HCT116 (cell line): ENCODE measurements at regions not wholly inside any gene's neighbourhood (a gene's known extent, or its start where the extent isn't known, plus 50 kb on each side); places are given as distances from the start of the nearest gene placed in this dataset.

Source experiments
- ATAC-seq: fragments of 200-7000 bp; cut with Tn5 transposase; 2 replicates; pipeline ENCODE4 v1.9.1; 2020; ENCODE audit warnings: mild to moderate bottlenecking, moderate library complexity
- BruUV-seq: library from RNA; stranded (reverse); fragments of 400-500 nt; replicated peaks from 2 replicates; lab custom pipeline; 2021; lab: Mats Ljungman, UMichigan
- CTCF ChIA-PET: fragments of 300-600 bp; sonication (Branson Sonifier 250); formaldehyde crosslinking; loops from one replicate; lab custom pipeline; 2021; ENCODE audit warnings: antibody characterized with exemption; lab: Charles Lee
- POLR2A ChIA-PET: fragments of 300-600, 350-600 bp; sonication (Branson Sonifier 250); formaldehyde crosslinking; loops from one replicate; lab custom pipeline; 2021; ENCODE audit warnings: antibody characterized with exemption; lab: Charles Lee
- RAD21 ChIA-PET, 2 experiments: fragments of 300-600 bp; sonication (Branson Sonifier 250); formaldehyde crosslinking; loops; one replicate each; lab custom pipeline; 2023; ENCODE audit warnings: low total read pairs in 2 of 2; ENCODE audit not compliant: uncharacterized antibody in 2 of 2, unreplicated experiment in 2 of 2, low non-redundant PET in 1 of 2; lab: Charles Lee
- DNase-seq: peaks from one replicate; pipeline ENCODE4 v3.0.0-alpha.2; 2010; ENCODE audit warnings: low read depth, low spot score
- H2AFZ ChIP-seq: fragments of 200-600 bp; shearing (Covaris generic), sonication (generic); 2 replicates; pipeline ENCODE4 v1.6.1; 2017; ENCODE audit warnings: low read depth, mixed run types, mixed read lengths, antibody characterized with exemption, low read length; ENCODE audit not compliant: poor library complexity, severe bottlenecking
- H3K27ac ChIP-seq: 2 replicates; pipeline ENCODE4 v1.5.1; 2012; ENCODE audit warnings: low read depth, low read length
- H3K27me3 ChIP-seq: fragments of 200-600 bp; sonication (generic); 2 replicates; pipeline ENCODE4 v1.6.1; 2016; ENCODE audit warnings: mixed run types, low read length, mixed read lengths; ENCODE audit not compliant: insufficient read depth
- H3K36me3 ChIP-seq, 2 experiments: fragments of 200-500 bp in 1 of 2; fragments of 200-600 bp in 1 of 2; sonication (Bioruptor generic) in 1 of 2; sonication (generic) in 1 of 2; 2 replicates each; pipeline versions ENCODE4 v1.5.1 to v1.6.1; 2014 to 2016; ENCODE audit warnings: low read length in 2 of 2, inconsistent platforms in 1 of 2, mixed read lengths in 1 of 2, mixed run types in 1 of 2; ENCODE audit not compliant: insufficient read depth in 2 of 2, control insufficient read depth in 1 of 2
- H3K4me1 ChIP-seq, 2 experiments: fragments of 200-600 bp in 1 of 2; sonication (generic) in 1 of 2; 2 replicates each; pipeline versions ENCODE4 v1.5.1 to v1.6.1; 2012 to 2017; ENCODE audit warnings: low read length in 2 of 2, inconsistent platforms in 1 of 2, mild to moderate bottlenecking in 1 of 2, mixed read lengths in 1 of 2, mixed run types in 1 of 2, moderate library complexity in 1 of 2; ENCODE audit not compliant: insufficient read depth in 2 of 2, control insufficient read depth in 1 of 2
- H3K4me2 ChIP-seq: fragments of 200-600 bp; sonication (generic); 2 replicates; pipeline ENCODE4 v1.6.1; 2017; ENCODE audit warnings: mixed run types, low read length, mixed read lengths
- H3K4me3 ChIP-seq, 2 experiments: fragments of 200-600 bp in 1 of 2; sonication (generic) in 1 of 2; replicated peaks in 1 of 2; 2 replicates each; pipeline ENCODE4 v1.5.1; 2011 to 2016; ENCODE audit warnings: low read length in 2 of 2, control low read depth in 1 of 2, low read depth in 1 of 2, mild to moderate bottlenecking in 1 of 2, mixed read lengths in 1 of 2, mixed run types in 1 of 2
- H3K79me2 ChIP-seq: fragments of 200-600 bp; sonication (generic); 2 replicates; pipeline ENCODE4 v1.6.1; 2017; ENCODE audit warnings: mild to moderate bottlenecking, mixed run types, low read length, moderate library complexity, mixed read lengths; ENCODE audit not compliant: insufficient read depth
- H3K9ac ChIP-seq: fragments of 200-600 bp; sonication (generic); 2 replicates; pipeline ENCODE4 v1.6.1; 2016; ENCODE audit warnings: low read length, mixed read lengths
- H3K9me2 ChIP-seq: fragments of 200-600 bp; sonication (generic), shearing (Covaris generic); 2 replicates; pipeline ENCODE4 v1.6.1; 2017; ENCODE audit warnings: mixed run types, mild to moderate bottlenecking, moderate library complexity; ENCODE audit not compliant: insufficient read depth
- H3K9me3 ChIP-seq, 2 experiments: fragments of 200-500 bp in 1 of 2; fragments of 200-600 bp in 1 of 2; sonication (Bioruptor generic) in 1 of 2; sonication (generic) in 1 of 2; 2 replicates each; pipeline ENCODE4 v1.6.1; 2014 to 2017; ENCODE audit warnings: low read length in 2 of 2, mixed read lengths in 2 of 2, inconsistent platforms in 1 of 2, low read depth in 1 of 2, mild to moderate bottlenecking in 1 of 2, mixed run types in 1 of 2, moderate library complexity in 1 of 2; ENCODE audit not compliant: control insufficient read depth in 1 of 2, insufficient read depth in 1 of 2
- H4K20me1 ChIP-seq: fragments of 200-600 bp; sonication (generic), shearing (Covaris generic); 2 replicates; pipeline ENCODE4 v1.6.1; 2017; ENCODE audit warnings: mixed run types, mild to moderate bottlenecking, moderate library complexity; ENCODE audit not compliant: insufficient read depth
- CBX3 ChIP-seq: IDR thresholded peaks from 2 replicates; pipeline ENCODE4 v1.6.1; 2012; ENCODE audit warnings: low read depth
- EGR1 ChIP-seq: IDR thresholded peaks from 2 replicates; pipeline ENCODE4 v1.6.1; 2012; ENCODE audit warnings: low read depth
- ELF1 ChIP-seq: IDR thresholded peaks from 2 replicates; pipeline ENCODE4 v1.6.1; 2012; ENCODE audit warnings: low read depth, borderline replicate concordance
- EZH2 ChIP-seq: fragments of 200-600 bp; sonication (generic); IDR thresholded peaks from 2 replicates; pipeline ENCODE4 v1.6.1; 2017; ENCODE audit warnings: antibody characterized with exemption, mixed run types
- FOSL1 ChIP-seq: IDR thresholded peaks from 2 replicates; pipeline ENCODE4 v1.6.1; 2012; ENCODE audit warnings: low read depth
- JUND ChIP-seq: IDR thresholded peaks from 2 replicates; pipeline ENCODE4 v1.6.1; 2012
- POLR2AphosphoS5 ChIP-seq: IDR thresholded peaks from 2 replicates; pipeline ENCODE4 v1.6.1; 2011; ENCODE audit warnings: mild to moderate bottlenecking, low read depth, low read length, moderate library complexity
- SIN3A ChIP-seq: IDR thresholded peaks from 2 replicates; pipeline ENCODE4 v1.6.1; 2012; ENCODE audit warnings: low read depth
- SP1 ChIP-seq: IDR thresholded peaks from 2 replicates; pipeline ENCODE4 v1.6.1; 2012; ENCODE audit warnings: low read depth
- SRF ChIP-seq: IDR thresholded peaks from 2 replicates; pipeline ENCODE4 v1.6.1; 2012; ENCODE audit warnings: low read depth
- TCF7L2 ChIP-seq: IDR thresholded peaks from 2 replicates; pipeline ENCODE4 v1.7.0; 2011; ENCODE audit warnings: borderline replicate concordance, inconsistent platforms; ENCODE audit not compliant: insufficient read depth, insufficient read length; ENCODE audit errors: extremely low read depth
- YY1 ChIP-seq: IDR thresholded peaks from 2 replicates; pipeline ENCODE4 v1.6.1; 2011; ENCODE audit warnings: low read length, low read depth, moderate library complexity, mild to moderate bottlenecking; ENCODE audit not compliant: insufficient replicate concordance; ENCODE audit errors: extremely low read depth
- ZNF274 ChIP-seq: fragments of 200-500 bp; sonication (Bioruptor generic); IDR thresholded peaks from 2 replicates; pipeline ENCODE4 v1.6.1; 2014; ENCODE audit warnings: mild to moderate bottlenecking, low read depth, low read length, inconsistent platforms
- intact Hi-C: fragments of 100-400 bp; cut with micrococcal nuclease; formaldehyde crosslinking; loops from 2 replicates; pipeline ENCODE4 v1.10.0; 2022
- TF ChIP-seq, protein P1 (sequence below): IDR thresholded peaks from 2 replicates; pipeline ENCODE4 v1.6.1; 2012
- TF ChIP-seq, protein P2 (sequence below): IDR thresholded peaks from 2 replicates; pipeline ENCODE4 v1.6.1; 2012; ENCODE audit warnings: low read depth
- TF ChIP-seq, protein P3 (sequence below), 3 experiments: fragments of 200-600 bp in 1 of 3; sonication (generic) in 1 of 3; IDR thresholded peaks in 2 of 3; conservative IDR thresholded peaks in 1 of 3; 2 replicates each; pipeline ENCODE4 v1.5.1; 2012 to 2017; ENCODE audit warnings: low read depth in 2 of 3, low read length in 2 of 3, antibody characterized with exemption in 1 of 3, borderline replicate concordance in 1 of 3, control low read depth in 1 of 3, mild to moderate bottlenecking in 1 of 3, mixed read lengths in 1 of 3, mixed run types in 1 of 3, moderate library complexity in 1 of 3; ENCODE audit not compliant: insufficient read depth in 1 of 3
- TF ChIP-seq, protein P4 (sequence below): IDR thresholded peaks from 2 replicates; pipeline ENCODE4 v1.6.1; 2012

DNA sequence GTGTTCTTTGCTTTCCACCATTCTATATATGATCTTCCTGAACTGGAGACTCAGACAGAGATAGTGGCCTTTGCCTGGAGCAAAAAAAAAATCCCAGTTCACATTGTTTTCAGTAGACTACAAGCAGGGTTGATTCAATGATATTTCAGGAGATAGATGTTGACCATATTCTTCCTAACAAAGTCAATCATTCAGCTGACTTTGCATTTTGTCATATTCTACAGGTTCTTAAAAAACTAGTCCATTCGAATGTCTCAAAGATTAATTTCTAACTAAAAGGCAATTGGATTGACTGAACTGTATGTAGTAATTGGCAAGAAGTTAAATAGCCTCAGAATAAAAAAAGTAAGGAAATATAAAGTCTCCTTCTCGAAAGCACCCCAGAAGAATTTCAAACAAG is 479.5 kb downstream of the NKX6-1 start:
- DNase-seq (no peak), ATAC-seq (no peak)
- no peaks in the 10 kb centered on the region for H3K4me1 ChIP-seq
- no peak overlapping the region for H2AFZ ChIP-seq
- no peaks in the 10 kb centered on the region for H4K20me1 ChIP-seq
- intact Hi-C loops, result no loop called here
- H3K27me3 ChIP-seq, result no peaks in the 10 kb centered on the region
- ChIA-PET RAD21 (no interaction called here), POLR2A (no interaction called here), CTCF (no interaction called here)
- H3K4me3 ChIP-seq, result no peak overlapping the region
- no TSS peak for BruUV-seq
- H3K4me2 ChIP-seq, result no peak overlapping the region
- no peak overlapping the region for H3K27ac ChIP-seq
- no peaks in the 10 kb centered on the region for H3K36me3 ChIP-seq
- no peaks in the 10 kb centered on the region for H3K9me2 ChIP-seq
- no peaks in the 10 kb centered on the region for H3K79me2 ChIP-seq
- no peak overlapping the region for H3K9ac ChIP-seq
- no peaks in the 10 kb centered on the region for H3K9me3 ChIP-seq
- TF ChIP-seq EGR1, result no peak
- TF ChIP-seq, protein P1, sequence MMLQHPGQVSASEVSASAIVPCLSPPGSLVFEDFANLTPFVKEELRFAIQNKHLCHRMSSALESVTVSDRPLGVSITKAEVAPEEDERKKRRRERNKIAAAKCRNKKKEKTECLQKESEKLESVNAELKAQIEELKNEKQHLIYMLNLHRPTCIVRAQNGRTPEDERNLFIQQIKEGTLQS, result no peak
- TF ChIP-seq, protein P2, sequence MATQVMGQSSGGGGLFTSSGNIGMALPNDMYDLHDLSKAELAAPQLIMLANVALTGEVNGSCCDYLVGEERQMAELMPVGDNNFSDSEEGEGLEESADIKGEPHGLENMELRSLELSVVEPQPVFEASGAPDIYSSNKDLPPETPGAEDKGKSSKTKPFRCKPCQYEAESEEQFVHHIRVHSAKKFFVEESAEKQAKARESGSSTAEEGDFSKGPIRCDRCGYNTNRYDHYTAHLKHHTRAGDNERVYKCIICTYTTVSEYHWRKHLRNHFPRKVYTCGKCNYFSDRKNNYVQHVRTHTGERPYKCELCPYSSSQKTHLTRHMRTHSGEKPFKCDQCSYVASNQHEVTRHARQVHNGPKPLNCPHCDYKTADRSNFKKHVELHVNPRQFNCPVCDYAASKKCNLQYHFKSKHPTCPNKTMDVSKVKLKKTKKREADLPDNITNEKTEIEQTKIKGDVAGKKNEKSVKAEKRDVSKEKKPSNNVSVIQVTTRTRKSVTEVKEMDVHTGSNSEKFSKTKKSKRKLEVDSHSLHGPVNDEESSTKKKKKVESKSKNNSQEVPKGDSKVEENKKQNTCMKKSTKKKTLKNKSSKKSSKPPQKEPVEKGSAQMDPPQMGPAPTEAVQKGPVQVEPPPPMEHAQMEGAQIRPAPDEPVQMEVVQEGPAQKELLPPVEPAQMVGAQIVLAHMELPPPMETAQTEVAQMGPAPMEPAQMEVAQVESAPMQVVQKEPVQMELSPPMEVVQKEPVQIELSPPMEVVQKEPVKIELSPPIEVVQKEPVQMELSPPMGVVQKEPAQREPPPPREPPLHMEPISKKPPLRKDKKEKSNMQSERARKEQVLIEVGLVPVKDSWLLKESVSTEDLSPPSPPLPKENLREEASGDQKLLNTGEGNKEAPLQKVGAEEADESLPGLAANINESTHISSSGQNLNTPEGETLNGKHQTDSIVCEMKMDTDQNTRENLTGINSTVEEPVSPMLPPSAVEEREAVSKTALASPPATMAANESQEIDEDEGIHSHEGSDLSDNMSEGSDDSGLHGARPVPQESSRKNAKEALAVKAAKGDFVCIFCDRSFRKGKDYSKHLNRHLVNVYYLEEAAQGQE, result no peak
- no peak for TF ChIP-seq ZNF274
- no peak for TF ChIP-seq TCF7L2
- TF ChIP-seq SIN3A, result no peak
- TF ChIP-seq FOSL1, result no peak
- TF ChIP-seq, protein P3, sequence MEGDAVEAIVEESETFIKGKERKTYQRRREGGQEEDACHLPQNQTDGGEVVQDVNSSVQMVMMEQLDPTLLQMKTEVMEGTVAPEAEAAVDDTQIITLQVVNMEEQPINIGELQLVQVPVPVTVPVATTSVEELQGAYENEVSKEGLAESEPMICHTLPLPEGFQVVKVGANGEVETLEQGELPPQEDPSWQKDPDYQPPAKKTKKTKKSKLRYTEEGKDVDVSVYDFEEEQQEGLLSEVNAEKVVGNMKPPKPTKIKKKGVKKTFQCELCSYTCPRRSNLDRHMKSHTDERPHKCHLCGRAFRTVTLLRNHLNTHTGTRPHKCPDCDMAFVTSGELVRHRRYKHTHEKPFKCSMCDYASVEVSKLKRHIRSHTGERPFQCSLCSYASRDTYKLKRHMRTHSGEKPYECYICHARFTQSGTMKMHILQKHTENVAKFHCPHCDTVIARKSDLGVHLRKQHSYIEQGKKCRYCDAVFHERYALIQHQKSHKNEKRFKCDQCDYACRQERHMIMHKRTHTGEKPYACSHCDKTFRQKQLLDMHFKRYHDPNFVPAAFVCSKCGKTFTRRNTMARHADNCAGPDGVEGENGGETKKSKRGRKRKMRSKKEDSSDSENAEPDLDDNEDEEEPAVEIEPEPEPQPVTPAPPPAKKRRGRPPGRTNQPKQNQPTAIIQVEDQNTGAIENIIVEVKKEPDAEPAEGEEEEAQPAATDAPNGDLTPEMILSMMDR (IDR thresholded peaks at IDR 0.05 in 2 of 3, conservative IDR thresholded peaks at IDR 0.05 in 1 of 3; ENCODE audit: borderline replicate concordance in 1 of 3, insufficient read depth in 1 of 3, low read depth in 2 of 3, low read length in 2 of 3), result no peak
- no peak for TF ChIP-seq POLR2AphosphoS5
- TF ChIP-seq, protein P4, sequence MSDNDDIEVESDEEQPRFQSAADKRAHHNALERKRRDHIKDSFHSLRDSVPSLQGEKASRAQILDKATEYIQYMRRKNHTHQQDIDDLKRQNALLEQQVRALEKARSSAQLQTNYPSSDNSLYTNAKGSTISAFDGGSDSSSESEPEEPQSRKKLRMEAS, result no peak
- TF ChIP-seq EZH2, result no peak
- no peak for TF ChIP-seq CBX3
- TF ChIP-seq SP1, result no peak
- no peak for TF ChIP-seq YY1
- TF ChIP-seq SRF, result no peak
- no peak for TF ChIP-seq JUND
- TF ChIP-seq ELF1, result no peak
